Fibroblast of villous mesenchyme (primary cell): ENCODE measurements at regions not wholly inside any gene's neighbourhood (a gene's known extent, or its start where the extent isn't known, plus 50 kb on each side); places are given as distances from the start of the nearest gene placed in this dataset.

Experiments used
- DNase-seq: peaks from one replicate; pipeline ENCODE4 v3.0.0-alpha.2; 2010; ENCODE audit warnings: low read depth
- H3K4me3 ChIP-seq: 2 replicates; pipeline ENCODE4 v1.5.1; 2011; ENCODE audit warnings: low read depth, mild to moderate bottlenecking, low read length
- CTCF ChIP-seq: IDR thresholded peaks from 2 replicates; pipeline ENCODE4 v1.5.1; 2012; ENCODE audit warnings: low read depth, mild to moderate bottlenecking, low read length; ENCODE audit not compliant: insufficient read depth

DNA sequence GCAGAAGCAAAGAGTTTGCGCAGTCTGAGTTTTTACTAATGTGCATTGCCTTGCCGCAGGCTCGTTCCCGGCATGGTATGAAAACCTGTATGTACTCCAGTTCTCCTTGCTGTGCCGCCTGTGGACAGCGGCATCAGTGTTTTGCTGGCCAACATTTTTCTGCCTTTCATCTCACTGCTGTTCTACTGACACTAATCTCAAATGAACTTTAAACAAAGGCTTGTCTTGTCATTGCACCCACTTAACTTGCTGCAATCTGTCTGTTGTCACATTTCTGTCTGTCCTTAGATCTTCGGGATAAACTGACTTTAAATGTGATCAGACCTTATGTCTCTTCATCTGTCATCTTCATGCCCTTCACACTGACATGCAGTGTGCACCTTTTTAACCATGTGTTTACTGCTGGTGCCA lies 71.7 kb upstream of the ZNRF2 start:
- H3K4me3 ChIP-seq = no peak overlapping the region
- no peak for DNase-seq
- TF ChIP-seq CTCF = no peak

GRCh38 chr7:30213637-30214036 lies 70.8 kb upstream of the ZNRF2 start:
- no peak overlapping the region for H3K4me3 ChIP-seq
- TF ChIP-seq CTCF = no peak
- no peak for DNase-seq

- DNase-seq = no peak
- no peak for TF ChIP-seq CTCF
- H3K4me3 ChIP-seq = no peak overlapping the region
Observed at GRCh38 chr7:30214651-30215137, 69.7 kb upstream of the ZNRF2 start.

DNA sequence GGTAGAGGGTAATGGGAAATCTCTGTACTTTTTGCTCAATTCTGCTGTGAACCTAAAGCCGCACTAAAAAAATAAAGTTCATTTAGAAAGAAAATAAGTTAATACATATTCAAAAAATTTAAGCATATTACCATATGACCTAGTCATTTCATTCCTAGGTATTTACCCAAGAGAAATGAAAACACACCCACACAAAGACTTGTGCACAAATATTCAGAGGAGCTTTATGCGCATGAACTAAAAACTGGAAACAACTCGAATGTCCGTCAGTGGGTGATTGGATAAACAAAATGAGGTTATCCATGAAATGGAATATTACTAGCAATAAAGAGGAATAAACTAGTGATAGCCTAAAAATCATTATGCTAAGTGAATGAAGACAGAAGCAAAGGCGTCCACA lies 62.6 kb upstream of the ZNRF2 start:
- no peak for TF ChIP-seq CTCF
- no peak overlapping the region for H3K4me3 ChIP-seq
- no peak for DNase-seq

DNA sequence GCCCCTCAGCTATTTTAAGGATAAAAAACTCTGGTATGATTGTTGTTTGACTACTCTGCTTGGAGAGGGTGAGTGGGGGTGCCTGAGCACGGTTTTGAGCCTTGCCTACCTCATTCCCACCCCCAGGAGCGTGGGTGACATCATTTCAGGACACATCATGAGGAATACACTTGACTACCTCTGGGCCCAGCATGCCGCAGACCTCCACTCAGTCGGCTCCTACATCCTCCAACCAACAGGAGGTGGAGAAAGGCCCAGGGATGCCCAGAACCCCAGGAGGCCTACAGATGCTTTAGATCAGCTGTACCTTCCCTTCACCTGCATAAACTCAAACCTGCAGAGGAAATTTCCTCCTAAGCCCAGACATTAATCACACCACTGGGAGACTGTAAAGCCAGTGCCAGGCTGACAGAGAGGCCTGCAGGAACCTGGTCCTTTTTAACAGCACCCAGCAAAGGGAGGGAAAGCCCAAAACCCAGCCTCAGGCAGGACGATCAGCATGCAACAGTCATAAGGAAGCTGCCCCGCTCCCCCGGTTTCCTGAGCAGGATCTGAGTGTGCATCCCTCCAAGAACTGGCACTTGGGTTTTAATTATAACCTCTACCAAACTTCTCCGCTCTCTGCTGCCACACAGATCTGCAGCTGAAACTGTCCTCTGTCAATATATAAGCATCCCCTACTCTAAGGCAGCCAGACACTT lies 61.7 kb upstream of the ZNRF2 start:
- no peak for TF ChIP-seq CTCF
- DNase-seq = no peak
- H3K4me3 ChIP-seq = no peak overlapping the region

- H3K4me3 ChIP-seq = no peak overlapping the region
- no peak for TF ChIP-seq CTCF
- no peak for DNase-seq
Observed at GRCh38 chr7:30223896-30224295, 60.5 kb upstream of the ZNRF2 start.
